ENCODE measurements at regions not wholly inside any gene's neighbourhood (a gene's known extent, or its start where the extent isn't known, plus 50 kb on each side); places are given as distances from the start of the nearest gene placed in this dataset.

DNA sequence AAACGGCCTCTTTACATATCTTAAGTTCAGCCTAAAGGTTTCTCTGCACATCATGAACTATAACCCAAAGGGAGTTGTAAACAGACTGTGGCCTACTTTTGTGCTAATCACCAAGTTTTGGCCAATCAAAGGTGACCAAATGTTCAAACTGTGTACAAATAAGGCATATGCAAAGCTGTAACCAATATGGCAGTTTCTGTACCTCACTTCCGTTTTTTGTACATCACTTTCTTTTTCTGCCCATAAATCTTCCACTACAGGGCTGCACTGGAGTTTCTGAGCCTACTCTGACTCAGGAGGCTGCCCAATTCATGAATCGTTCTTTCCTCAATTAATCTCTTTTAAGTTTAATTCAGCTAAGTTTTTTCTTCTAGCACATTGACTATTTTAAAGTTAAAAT is 318.7 kb downstream of the SLC7A11 start:
- no peak for DNase-seq
- TF ChIP-seq CTCF (IDR thresholded peaks at IDR 0.05) = no peak
- no peaks in the 10 kb centered on the region for H3K36me3 Mint-ChIP-seq (ENCODE audit: low read depth)
- H3K4me3 Mint-ChIP-seq = no peak overlapping the region
- H3K27me3 Mint-ChIP-seq (ENCODE audit: insufficient read depth) = no peaks in the 10 kb centered on the region
- no peaks in the 10 kb centered on the region for H3K4me1 Mint-ChIP-seq (ENCODE audit: low read depth)
- H3K27ac Mint-ChIP-seq = no peak overlapping the region
- no peaks in the 10 kb centered on the region for H3K9me3 Mint-ChIP-seq

- Mint-ChIP-seq H3K27ac (no peak overlapping the region), H3K4me3 (no peak overlapping the region), H3K4me1 (ENCODE audit: low read depth) (no peaks in the 10 kb centered on the region), H3K9me3 (no peaks in the 10 kb centered on the region), H3K36me3 (ENCODE audit: low read depth) (no peaks in the 10 kb centered on the region), H3K27me3 (ENCODE audit: insufficient read depth) (no peaks in the 10 kb centered on the region)
- DNase-seq = no peak
- TF ChIP-seq CTCF (IDR thresholded peaks at IDR 0.05) = no peak
Observed at GRCh38 chr4:137922721-137923120, 319.4 kb downstream of the SLC7A11 start.

DNA sequence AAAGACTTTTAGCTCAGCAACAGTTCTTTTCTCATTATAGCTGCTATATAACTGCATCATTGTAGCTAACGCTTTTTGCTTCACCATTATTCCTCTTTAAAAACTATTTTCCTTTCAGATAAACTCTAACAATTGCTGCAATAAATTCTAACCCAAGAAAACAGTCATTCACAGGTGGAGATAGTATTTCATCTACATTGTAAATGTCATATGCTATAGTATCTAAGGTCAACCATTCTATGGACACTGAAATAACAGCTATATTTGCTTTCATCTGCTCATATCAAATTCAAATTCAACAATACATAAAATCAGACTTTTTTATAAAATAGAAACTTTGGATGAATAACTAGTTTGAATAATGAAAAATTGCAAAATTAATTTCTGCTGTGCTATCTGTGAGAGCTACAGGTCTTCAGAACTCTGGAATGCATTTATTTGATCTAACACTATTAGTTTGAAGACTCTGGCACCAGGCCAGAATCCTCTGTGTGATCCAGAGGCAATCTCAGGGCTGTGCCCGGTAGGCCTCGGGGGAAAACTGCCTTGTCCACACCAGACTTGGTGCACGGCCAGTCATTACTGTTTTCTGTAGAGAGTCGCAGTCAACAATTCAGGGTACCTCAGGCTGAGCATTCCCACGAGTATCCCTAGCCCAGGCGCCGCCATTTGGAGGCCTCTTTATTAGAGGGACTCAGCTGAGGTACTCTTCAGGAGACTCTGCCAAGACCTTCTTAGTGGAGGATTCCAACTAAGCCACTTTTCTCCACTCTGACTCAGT is 332.4 kb downstream of the SLC7A11 start:
- Mint-ChIP-seq H3K4me1 (ENCODE audit: low read depth) (peaks cover 18% of the 10 kb centered on the region), H3K4me3 (no peak overlapping the region), H3K27ac (no peak overlapping the region), H3K27me3 (ENCODE audit: insufficient read depth) (no peaks in the 10 kb centered on the region), H3K36me3 (ENCODE audit: low read depth) (no peaks in the 10 kb centered on the region), H3K9me3 (no peaks in the 10 kb centered on the region; the same call in 1 of the 2 replicates)
- no peak for DNase-seq
- TF ChIP-seq CTCF (IDR thresholded peaks at IDR 0.05) = no peak

- no peak overlapping the region for H3K4me3 Mint-ChIP-seq
- H3K4me1 Mint-ChIP-seq (ENCODE audit: low read depth) = peaks cover 18% of the 10 kb centered on the region
- peak; percentile 9 for DNase-seq
- H3K9me3 Mint-ChIP-seq = no peaks in the 10 kb centered on the region
- no peaks in the 10 kb centered on the region; the same call in none of the 2 replicates for H3K27me3 Mint-ChIP-seq (ENCODE audit: insufficient read depth)
- no peak overlapping the region; the same call in 1 of the 2 replicates for H3K27ac Mint-ChIP-seq
- H3K36me3 Mint-ChIP-seq (ENCODE audit: low read depth) = no peaks in the 10 kb centered on the region
- no peak for TF ChIP-seq CTCF (IDR thresholded peaks at IDR 0.05)
Observed at GRCh38 chr4:137905930-137906329, 336.2 kb downstream of the SLC7A11 start.

DNA sequence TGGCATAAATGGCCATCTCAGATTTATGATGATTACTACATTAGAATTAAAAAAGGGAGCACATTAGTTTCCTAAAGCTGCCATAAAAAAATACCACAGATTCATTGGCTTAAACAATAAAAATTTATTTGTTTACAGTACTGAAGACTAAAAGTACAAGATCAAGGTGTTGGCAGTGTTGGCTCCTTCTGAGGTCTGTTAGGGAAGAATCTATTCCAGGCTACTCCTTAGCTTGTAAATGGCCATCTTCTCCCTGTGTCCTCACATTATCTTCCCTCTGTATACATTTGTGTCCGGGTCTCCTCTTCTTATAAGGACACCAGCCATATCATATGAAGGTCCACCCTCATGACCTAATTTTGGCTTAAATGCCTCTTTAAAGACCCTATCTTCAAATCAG is 341.0 kb downstream of the SLC7A11 start:
- Mint-ChIP-seq H3K27ac (no peak overlapping the region), H3K4me3 (no peak overlapping the region), H3K36me3 (ENCODE audit: low read depth) (no peaks in the 10 kb centered on the region), H3K9me3 (no peaks in the 10 kb centered on the region), H3K4me1 (ENCODE audit: low read depth) (peaks cover 13% of the 10 kb centered on the region), H3K27me3 (ENCODE audit: insufficient read depth) (no peaks in the 10 kb centered on the region; the same call in none of the 2 replicates)
- DNase-seq = no peak
- TF ChIP-seq CTCF (IDR thresholded peaks at IDR 0.05) = no peak
